ENCODE measurements at regions not wholly inside any gene's neighbourhood (a gene's known extent, or its start where the extent isn't known, plus 50 kb on each side); places are given as distances from the start of the nearest gene placed in this dataset.

GRCh38 chr7:94344826-94345225 is 49.9 kb upstream of the COL1A2 start:
- TF ChIP-seq CTCF (IDR thresholded peaks at IDR 0.05; ENCODE audit: insufficient read depth, low read length) = no peak
- TF ChIP-seq REST (IDR thresholded peaks at IDR 0.05; ENCODE audit: insufficient replicate concordance, low read depth) = no peak
